CD14-positive monocyte (primary cell): ENCODE measurements at regions not wholly inside any gene's neighbourhood (a gene's known extent, or its start where the extent isn't known, plus 50 kb on each side); places are given as distances from the start of the nearest gene placed in this dataset.

ENCODE experiments used
- DNase-seq, 3 donors: peaks; one replicate each; pipeline ENCODE4 v3.0.0-alpha.2; 2011 to 2022
- H2AFZ ChIP-seq: 2 replicates; pipeline ENCODE4 v1.6.0; 2012; ENCODE audit warnings: mild to moderate bottlenecking, low read depth, low read length, inconsistent platforms; ENCODE audit not compliant: insufficient read depth, poor library complexity, severe bottlenecking
- H3K27ac ChIP-seq, 2 donors: 1 replicate in 1 of 2; 2 replicates in 1 of 2; pipeline ENCODE4 v1.5.1; 2012 to 2013; ENCODE audit warnings: low read length in 2 of 2, control low read depth in 1 of 2, inconsistent platforms in 1 of 2, low read depth in 1 of 2, mild to moderate bottlenecking in 1 of 2
- H3K27me3 ChIP-seq, 2 donors: one replicate each; pipeline versions ENCODE4 v1.6.0 to v1.6.1; 2011 to 2013; ENCODE audit warnings: low read length in 2 of 2; ENCODE audit not compliant: control insufficient read depth in 2 of 2, insufficient read depth in 2 of 2
- H3K36me3 ChIP-seq, 2 donors: replicated peaks in 1 of 2; 1 replicate in 1 of 2; 2 replicates in 1 of 2; pipeline versions ENCODE4 v1.5.1 to v1.6.1; 2012 to 2013; ENCODE audit warnings: low read length in 2 of 2, control low read depth in 1 of 2, inconsistent platforms in 1 of 2, mild to moderate bottlenecking in 1 of 2; ENCODE audit not compliant: insufficient read depth in 2 of 2, control insufficient read depth in 1 of 2
- H3K4me1 ChIP-seq, 2 donors: 1 replicate in 1 of 2; 2 replicates in 1 of 2; pipeline versions ENCODE4 v1.5.1 to v1.6.1; 2012 to 2013; ENCODE audit warnings: low read length in 2 of 2, control low read depth in 1 of 2, inconsistent platforms in 1 of 2, mild to moderate bottlenecking in 1 of 2, moderate library complexity in 1 of 2; ENCODE audit not compliant: insufficient read depth in 2 of 2, control insufficient read depth in 1 of 2
- H3K4me2 ChIP-seq: replicated peaks from 2 replicates; pipeline ENCODE3; 2012; ENCODE audit warnings: low read length, moderate library complexity, mild to moderate bottlenecking; ENCODE audit not compliant: poor library complexity, severe bottlenecking; ENCODE audit errors: extremely low read depth
- H3K4me3 ChIP-seq, 3 experiments: fragments of 200-600 bp in 1 of 3; sonication (generic) in 1 of 3; replicated peaks in 1 of 3; 1 replicate in 2 of 3; 2 replicates in 1 of 3; pipeline ENCODE4 v1.5.1; 2011 to 2013; ENCODE audit warnings: low read length in 3 of 3, mild to moderate bottlenecking in 3 of 3, control low read depth in 2 of 3, low read depth in 2 of 3, inconsistent platforms in 1 of 3, moderate library complexity in 1 of 3
- H3K79me2 ChIP-seq: 2 replicates; pipeline ENCODE4 v1.6.0; 2012; ENCODE audit warnings: mild to moderate bottlenecking, control low read depth, inconsistent platforms, low read length, moderate library complexity; ENCODE audit not compliant: insufficient read depth
- H3K9ac ChIP-seq: 2 replicates; pipeline ENCODE4 v1.6.0; 2017; ENCODE audit warnings: low read length, mild to moderate bottlenecking; ENCODE audit not compliant: insufficient read depth, poor library complexity, severe bottlenecking
- H3K9me3 ChIP-seq, 2 donors: replicated peaks in 1 of 2; 1 replicate in 1 of 2; 2 replicates in 1 of 2; pipeline versions ENCODE4 v1.5.1 to v1.6.1; 2012 to 2013; ENCODE audit warnings: low read length in 2 of 2, control low read depth in 1 of 2; ENCODE audit not compliant: control insufficient read depth in 1 of 2, insufficient read depth in 1 of 2
- H4K20me1 ChIP-seq: 2 replicates; pipeline ENCODE4 v1.6.0; 2012; ENCODE audit warnings: mild to moderate bottlenecking, low read length, control low read depth, moderate library complexity; ENCODE audit not compliant: insufficient read depth
- H3K27ac Mint-ChIP-seq, 7 donors: one replicate each; pipeline ENCODE4 v1.8.0; 2020; ENCODE audit warnings: mild to moderate bottlenecking in 7 of 7, mixed read lengths in 7 of 7, moderate library complexity in 6 of 7, inconsistent platforms in 2 of 7
- H3K27me3 Mint-ChIP-seq, 3 donors: one replicate each; pipeline ENCODE4 v1.8.0; 2021 to 2022; ENCODE audit warnings: low read depth in 3 of 3, mild to moderate bottlenecking in 3 of 3, mixed read lengths in 3 of 3, moderate library complexity in 3 of 3, inconsistent platforms in 1 of 3
- H3K36me3 Mint-ChIP-seq, 2 donors: one replicate each; pipeline ENCODE4 v1.8.0; 2020; ENCODE audit warnings: mixed read lengths in 2 of 2, inconsistent platforms in 1 of 2, mild to moderate bottlenecking in 1 of 2
- H3K4me1 Mint-ChIP-seq: one replicate; pipeline ENCODE4 v1.8.0; 2020; ENCODE audit warnings: mild to moderate bottlenecking, mixed read lengths
- H3K4me3 Mint-ChIP-seq, 2 donors: one replicate each; pipeline ENCODE4 v1.8.0; 2020; ENCODE audit warnings: mild to moderate bottlenecking in 2 of 2, mixed read lengths in 2 of 2, moderate library complexity in 1 of 2
- H3K9me3 Mint-ChIP-seq, 7 donors: one replicate each; pipeline ENCODE4 v1.8.0; 2020 to 2022; ENCODE audit warnings: mixed read lengths in 7 of 7, mild to moderate bottlenecking in 6 of 7, moderate library complexity in 6 of 7, inconsistent platforms in 2 of 7
- WGBS: methylation state at CpG from one replicate; pipeline ENCODE4 v1.1.5; 2013; ENCODE audit warnings: missing lambda C conversion rate; ENCODE audit not compliant: insufficient coverage; 5-methylcytosine and 5-hydroxymethylcytosine counted together
- intact Hi-C, 2 donors: fragments of 100-400 bp; cut with micrococcal nuclease; formaldehyde crosslinking; loops; one replicate each; pipeline versions ENCODE4 v1.15.0 to v1.15.1; 2023
- TF ChIP-seq, protein P1 (sequence below): fragments of 200-600 bp; IDR thresholded peaks from one replicate; pipeline ENCODE4 v1.8.0; 2022; ENCODE audit warnings: antibody characterized with exemption, mild to moderate bottlenecking

- H3K36me3 Mint-ChIP-seq = no peaks in the 10 kb centered on the region
- Histone ChIP-seq H4K20me1 (no peaks in the 10 kb centered on the region), H3K36me3 (no peaks in the 10 kb centered on the region), H3K4me2 (no peak overlapping the region), H3K27ac (no peak overlapping the region), H3K4me3 (no peak overlapping the region), H3K27me3 (no peaks in the 10 kb centered on the region), H2AFZ (no peak overlapping the region), H3K79me2 (no peaks in the 10 kb centered on the region), H3K9ac (no peak overlapping the region), H3K9me3 (no peaks in the 10 kb centered on the region), H3K4me1 (no peaks in the 10 kb centered on the region)
- H3K4me1 Mint-ChIP-seq = no peaks in the 10 kb centered on the region
- H3K27me3 Mint-ChIP-seq = peaks cover 0 to 2% (median 1%) of the 10 kb centered on the region in 3 donors
- no peak overlapping the region for H3K4me3 Mint-ChIP-seq
- WGBS = 43% methylated on average over 1 of the region's 5 CpGs
- TF ChIP-seq, protein P1, sequence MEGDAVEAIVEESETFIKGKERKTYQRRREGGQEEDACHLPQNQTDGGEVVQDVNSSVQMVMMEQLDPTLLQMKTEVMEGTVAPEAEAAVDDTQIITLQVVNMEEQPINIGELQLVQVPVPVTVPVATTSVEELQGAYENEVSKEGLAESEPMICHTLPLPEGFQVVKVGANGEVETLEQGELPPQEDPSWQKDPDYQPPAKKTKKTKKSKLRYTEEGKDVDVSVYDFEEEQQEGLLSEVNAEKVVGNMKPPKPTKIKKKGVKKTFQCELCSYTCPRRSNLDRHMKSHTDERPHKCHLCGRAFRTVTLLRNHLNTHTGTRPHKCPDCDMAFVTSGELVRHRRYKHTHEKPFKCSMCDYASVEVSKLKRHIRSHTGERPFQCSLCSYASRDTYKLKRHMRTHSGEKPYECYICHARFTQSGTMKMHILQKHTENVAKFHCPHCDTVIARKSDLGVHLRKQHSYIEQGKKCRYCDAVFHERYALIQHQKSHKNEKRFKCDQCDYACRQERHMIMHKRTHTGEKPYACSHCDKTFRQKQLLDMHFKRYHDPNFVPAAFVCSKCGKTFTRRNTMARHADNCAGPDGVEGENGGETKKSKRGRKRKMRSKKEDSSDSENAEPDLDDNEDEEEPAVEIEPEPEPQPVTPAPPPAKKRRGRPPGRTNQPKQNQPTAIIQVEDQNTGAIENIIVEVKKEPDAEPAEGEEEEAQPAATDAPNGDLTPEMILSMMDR = no peak
- DNase-seq = no peak
- intact Hi-C loops = no loop called here
- H3K9me3 Mint-ChIP-seq = peaks cover 0 to 1% (median 0%) of the 10 kb centered on the region in 7 donors
- H3K27ac Mint-ChIP-seq = no peak overlapping the region
These were observed 225.3 kb downstream of the MC4R start for GRCh38 chr18:60147323-60147722.

GRCh38 chr18:60146220-60146960, 226.2 kb downstream of the MC4R start:
- H3K4me3 Mint-ChIP-seq = no peak overlapping the region
- Histone ChIP-seq H4K20me1 (no peaks in the 10 kb centered on the region), H2AFZ (no peak overlapping the region), H3K27ac (no peak overlapping the region), H3K4me1 (no peaks in the 10 kb centered on the region), H3K79me2 (no peaks in the 10 kb centered on the region), H3K27me3 (no peaks in the 10 kb centered on the region), H3K9ac (no peak overlapping the region), H3K36me3 (no peaks in the 10 kb centered on the region), H3K9me3 (no peaks in the 10 kb centered on the region), H3K4me3 (no peak overlapping the region), H3K4me2 (no peak overlapping the region)
- TF ChIP-seq, protein P1 = no peak
- no peaks in the 10 kb centered on the region for H3K36me3 Mint-ChIP-seq
- DNase-seq = no peak
- 72% methylated on average over 8 of the region's 11 CpGs for WGBS
- H3K9me3 Mint-ChIP-seq = peaks cover 0 to 2% (median 0%) of the 10 kb centered on the region in 7 donors
- intact Hi-C loops = no loop called here
- H3K4me1 Mint-ChIP-seq = no peaks in the 10 kb centered on the region
- H3K27ac Mint-ChIP-seq = no peak overlapping the region
- peaks cover 0 to 2% (median 1%) of the 10 kb centered on the region in 3 donors for H3K27me3 Mint-ChIP-seq
